BLaER1 (cell line): ENCODE measurements at regions not wholly inside any gene's neighbourhood (a gene's known extent, or its start where the extent isn't known, plus 50 kb on each side); places are given as distances from the start of the nearest gene placed in this dataset.

Source experiments
- H3K27ac ChIP-seq: shearing (Covaris generic); formaldehyde crosslinking; 2 replicates; pipeline ENCODE4 v1.8.1; 2022
- H3K27me3 ChIP-seq: shearing (Covaris generic); formaldehyde crosslinking; 2 replicates; pipeline ENCODE4 v1.8.1; 2022
- H3K36me3 ChIP-seq: shearing (Covaris generic); formaldehyde crosslinking; 2 replicates; pipeline ENCODE4 v1.8.1; 2022
- H3K4me1 ChIP-seq: shearing (Covaris generic); formaldehyde crosslinking; 2 replicates; pipeline ENCODE4 v1.8.1; 2022
- H3K4me2 ChIP-seq: shearing (Covaris generic); formaldehyde crosslinking; 2 replicates; pipeline ENCODE4 v1.8.1; 2022
- H3K4me3 ChIP-seq: shearing (Covaris generic); formaldehyde crosslinking; 2 replicates; pipeline ENCODE4 v1.8.1; 2022
- H3K9ac ChIP-seq: shearing (Covaris generic); formaldehyde crosslinking; 2 replicates; pipeline ENCODE4 v1.8.1; 2022
- H3K9me3 ChIP-seq: shearing (Covaris generic); formaldehyde crosslinking; 2 replicates; pipeline ENCODE4 v1.8.1; 2022
- H4K20me1 ChIP-seq: shearing (Covaris generic); formaldehyde crosslinking; 2 replicates; pipeline ENCODE4 v1.8.1; 2022
- Cebpa-rat ChIP-seq: shearing (Covaris generic); IDR thresholded peaks from 2 replicates; pipeline ENCODE4 v1.8.1; 2022

DNA sequence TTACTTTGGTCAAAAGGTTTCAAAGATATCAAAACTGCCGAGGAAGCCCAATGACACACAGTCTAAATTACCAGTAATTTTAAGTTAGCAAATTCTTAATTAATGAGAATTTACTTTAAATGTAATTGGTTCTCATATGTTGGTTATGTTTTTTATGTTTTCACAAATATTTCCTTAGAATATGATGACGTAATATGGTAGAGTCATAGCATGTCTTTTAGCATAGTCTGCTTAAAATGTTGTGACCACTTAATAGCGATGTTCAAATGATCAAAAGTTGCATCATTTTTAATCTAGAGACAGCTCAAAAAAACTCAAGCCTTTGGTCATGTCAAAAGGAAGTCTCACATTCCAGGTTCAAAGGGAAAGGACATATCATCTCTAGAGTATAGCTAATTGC, 123.3 kb upstream of the ST6GAL2 start:
- no peak overlapping the region for H3K9ac ChIP-seq
- H3K9me3 ChIP-seq: no peaks in the 10 kb centered on the region
- no peaks in the 10 kb centered on the region for H3K27me3 ChIP-seq
- no peak overlapping the region for H3K4me2 ChIP-seq
- H4K20me1 ChIP-seq: no peaks in the 10 kb centered on the region
- no peak for TF ChIP-seq Cebpa-rat
- no peaks in the 10 kb centered on the region for H3K36me3 ChIP-seq
- H3K27ac ChIP-seq: no peak overlapping the region
- no peak overlapping the region for H3K4me3 ChIP-seq
- H3K4me1 ChIP-seq: peaks cover 19% of the 10 kb centered on the region

DNA sequence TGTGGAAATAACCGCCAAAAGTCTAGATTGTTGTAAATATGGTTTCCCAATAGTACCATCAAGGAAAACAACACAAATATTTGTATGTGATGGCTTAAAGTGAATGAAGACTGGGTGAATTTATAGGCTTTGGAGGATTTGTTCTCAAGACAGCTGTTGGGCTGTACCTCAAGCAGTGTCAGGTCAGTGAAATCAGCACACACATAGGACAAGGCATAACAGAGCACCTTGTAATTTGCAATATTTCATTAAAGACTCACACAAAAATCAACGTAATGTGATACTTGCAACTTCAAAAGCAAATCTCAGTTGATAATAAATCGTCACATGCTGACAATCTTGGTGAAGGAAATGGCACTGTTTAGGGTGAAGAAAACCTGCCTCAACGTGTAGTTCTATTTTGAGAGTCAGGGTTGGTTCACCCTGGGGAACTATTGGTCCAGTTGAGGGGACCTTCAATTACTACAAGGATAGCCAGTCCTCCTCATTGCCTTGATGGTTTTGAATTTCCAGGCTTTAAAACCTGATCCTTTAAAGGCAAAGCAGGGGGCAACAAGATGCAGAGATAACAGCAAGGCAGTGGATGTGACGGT, 126.8 kb upstream of the ST6GAL2 start:
- TF ChIP-seq Cebpa-rat: no peak
- Histone ChIP-seq H3K4me1 (peaks cover 4% of the 10 kb centered on the region; the same call in 1 of the 2 replicates), H3K9me3 (no peaks in the 10 kb centered on the region)

DNA sequence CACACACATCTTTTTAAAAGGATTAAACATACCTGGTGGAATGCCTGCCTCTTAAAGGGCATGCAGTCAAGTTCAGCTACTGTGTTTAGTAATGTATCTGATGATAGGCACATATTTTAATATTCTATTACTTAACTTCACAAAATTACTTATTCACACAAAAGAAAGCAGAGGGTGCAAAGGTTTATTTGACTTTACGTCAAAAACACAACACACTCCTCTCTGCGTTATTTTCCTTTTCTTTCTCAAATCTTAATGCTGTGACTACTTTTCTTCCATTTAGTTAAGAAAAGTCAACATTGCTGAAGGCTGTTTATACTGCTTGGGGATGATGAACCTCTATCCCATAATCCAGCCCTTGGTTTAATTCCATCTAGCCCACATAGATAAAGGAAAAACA, 127.9 kb upstream of the ST6GAL2 start:
- no peak overlapping the region for H3K4me3 ChIP-seq
- H3K4me2 ChIP-seq: no peak overlapping the region
- no peaks in the 10 kb centered on the region for H3K27me3 ChIP-seq
- H3K4me1 ChIP-seq: peaks cover under 1% of the 10 kb centered on the region; the same call in 1 of the 2 replicates
- H3K36me3 ChIP-seq: no peaks in the 10 kb centered on the region
- H3K9ac ChIP-seq: no peak overlapping the region
- no peak for TF ChIP-seq Cebpa-rat
- H3K9me3 ChIP-seq: no peaks in the 10 kb centered on the region
- H3K27ac ChIP-seq: no peak overlapping the region
- H4K20me1 ChIP-seq: no peaks in the 10 kb centered on the region

More for the DNA sequence above, 126.8 kb upstream of the ST6GAL2 start:
- no peaks in the 10 kb centered on the region for H4K20me1 ChIP-seq
- H3K4me2 ChIP-seq: no peak overlapping the region
- no peaks in the 10 kb centered on the region for H3K36me3 ChIP-seq
- H3K27me3 ChIP-seq: no peaks in the 10 kb centered on the region
- H3K27ac ChIP-seq: no peak overlapping the region
- H3K4me3 ChIP-seq: no peak overlapping the region
- H3K9ac ChIP-seq: no peak overlapping the region

DNA sequence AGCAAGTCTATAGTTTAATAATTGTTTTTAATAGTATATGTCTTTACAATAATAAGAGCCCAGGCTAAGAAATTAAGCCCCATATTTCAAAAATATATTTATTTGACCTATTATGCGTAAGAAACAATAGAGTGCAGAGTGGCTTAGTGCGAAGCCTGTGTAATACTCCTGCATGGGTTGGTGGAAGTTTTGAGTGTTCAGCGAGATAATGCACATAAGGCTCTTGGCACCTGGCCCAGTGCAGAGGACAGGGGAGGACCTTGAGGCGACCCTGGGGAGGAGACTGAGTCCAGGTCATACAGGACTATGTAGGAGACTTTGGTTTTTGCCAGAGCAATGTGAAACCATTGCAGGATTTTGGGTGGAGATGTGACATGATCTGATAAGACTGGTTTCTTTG, 132.4 kb upstream of the ST6GAL2 start:
- Histone ChIP-seq H3K27ac (no peak overlapping the region), H3K4me3 (no peak overlapping the region), H3K27me3 (no peaks in the 10 kb centered on the region), H3K4me1 (no peaks in the 10 kb centered on the region), H3K9ac (no peak overlapping the region), H3K4me2 (no peak overlapping the region), H3K36me3 (no peaks in the 10 kb centered on the region), H4K20me1 (no peaks in the 10 kb centered on the region), H3K9me3 (no peaks in the 10 kb centered on the region)
- no peak for TF ChIP-seq Cebpa-rat

DNA sequence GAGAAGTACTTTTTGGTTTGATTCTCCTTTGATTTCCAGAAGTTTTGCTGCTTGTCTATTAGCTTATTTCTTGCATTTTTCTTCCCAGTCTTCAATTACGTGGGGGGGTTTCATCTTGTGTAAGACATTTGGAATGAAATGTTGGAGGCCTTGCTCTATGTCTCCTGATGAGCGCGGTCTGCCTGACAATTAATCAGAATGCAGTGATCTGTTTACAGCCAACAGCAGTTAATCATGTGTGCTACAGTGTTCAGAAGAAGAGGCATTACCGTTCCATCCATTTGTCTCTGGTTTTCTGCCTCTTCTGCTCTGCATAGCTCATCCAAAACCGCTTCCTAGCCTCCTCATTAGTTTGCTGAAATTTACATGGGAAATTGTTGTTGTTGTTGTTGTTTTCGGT, 134.4 kb upstream of the ST6GAL2 start:
- H3K4me3 ChIP-seq: no peak overlapping the region
- H3K36me3 ChIP-seq: no peaks in the 10 kb centered on the region
- H3K4me1 ChIP-seq: no peaks in the 10 kb centered on the region
- TF ChIP-seq Cebpa-rat: no peak
- H3K9ac ChIP-seq: no peak overlapping the region
- no peaks in the 10 kb centered on the region for H3K9me3 ChIP-seq
- no peak overlapping the region for H3K4me2 ChIP-seq
- no peak overlapping the region for H3K27ac ChIP-seq
- H3K27me3 ChIP-seq: no peaks in the 10 kb centered on the region
- H4K20me1 ChIP-seq: no peaks in the 10 kb centered on the region

DNA sequence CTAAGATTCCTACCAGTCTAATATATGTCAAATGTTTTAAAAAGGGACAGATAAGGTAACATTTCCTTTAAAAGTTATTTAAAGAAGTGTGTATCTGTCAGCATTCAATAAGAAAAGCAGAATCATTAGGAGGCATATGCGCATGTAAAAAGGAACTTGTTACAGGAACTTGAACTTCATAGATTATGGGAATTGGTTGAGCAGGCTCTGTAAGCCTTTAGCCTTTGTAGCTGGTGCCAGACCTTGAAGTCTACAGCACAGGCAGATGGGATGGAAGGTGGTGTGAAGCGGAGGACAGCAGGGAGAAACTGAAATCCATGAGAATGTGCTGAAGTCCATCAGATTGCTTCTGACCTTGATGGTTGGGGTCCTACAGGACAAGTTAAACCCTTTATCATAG, 138.3 kb upstream of the ST6GAL2 start:
- no peak for TF ChIP-seq Cebpa-rat
- H4K20me1 ChIP-seq: no peaks in the 10 kb centered on the region
- no peaks in the 10 kb centered on the region for H3K9me3 ChIP-seq
- H3K4me1 ChIP-seq: no peaks in the 10 kb centered on the region
- no peak overlapping the region for H3K4me3 ChIP-seq
- H3K27me3 ChIP-seq: no peaks in the 10 kb centered on the region
- H3K27ac ChIP-seq: no peak overlapping the region
- no peak overlapping the region for H3K9ac ChIP-seq
- no peaks in the 10 kb centered on the region for H3K36me3 ChIP-seq
- no peak overlapping the region for H3K4me2 ChIP-seq

DNA sequence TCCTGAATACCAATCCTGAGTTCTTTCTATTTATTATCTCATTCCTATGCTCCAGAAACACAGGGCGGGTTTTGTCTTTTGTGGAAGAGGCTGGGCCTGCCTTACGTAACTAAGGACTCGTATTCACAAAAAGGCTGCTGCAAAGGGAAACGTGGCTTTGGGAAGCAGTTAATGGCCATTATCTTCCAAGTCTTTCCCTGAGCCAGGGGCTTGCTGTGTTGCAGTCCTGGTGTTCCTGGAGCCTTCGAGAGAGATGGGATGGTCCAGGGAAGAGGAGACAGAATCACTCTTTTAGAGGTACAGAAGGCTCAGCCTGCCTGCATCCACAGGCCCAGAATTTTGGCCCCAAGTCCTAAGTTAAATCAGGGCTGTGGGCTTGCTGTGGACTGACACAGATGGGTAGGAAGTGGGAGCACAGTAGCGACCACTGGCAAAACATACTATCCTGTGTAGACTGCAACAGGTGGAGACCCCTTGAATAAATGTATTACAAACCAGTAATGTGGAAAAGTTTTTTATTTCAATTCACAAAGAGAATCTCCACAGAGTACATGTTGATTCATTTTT, 139.4 kb upstream of the ST6GAL2 start:
- H4K20me1 ChIP-seq: no peaks in the 10 kb centered on the region
- no peaks in the 10 kb centered on the region for H3K36me3 ChIP-seq
- TF ChIP-seq Cebpa-rat: no peak
- H3K4me1 ChIP-seq: no peaks in the 10 kb centered on the region
- no peak overlapping the region for H3K27ac ChIP-seq
- no peak overlapping the region for H3K9ac ChIP-seq
- H3K4me3 ChIP-seq: no peak overlapping the region
- no peaks in the 10 kb centered on the region for H3K27me3 ChIP-seq
- H3K4me2 ChIP-seq: no peak overlapping the region
- no peaks in the 10 kb centered on the region for H3K9me3 ChIP-seq

DNA sequence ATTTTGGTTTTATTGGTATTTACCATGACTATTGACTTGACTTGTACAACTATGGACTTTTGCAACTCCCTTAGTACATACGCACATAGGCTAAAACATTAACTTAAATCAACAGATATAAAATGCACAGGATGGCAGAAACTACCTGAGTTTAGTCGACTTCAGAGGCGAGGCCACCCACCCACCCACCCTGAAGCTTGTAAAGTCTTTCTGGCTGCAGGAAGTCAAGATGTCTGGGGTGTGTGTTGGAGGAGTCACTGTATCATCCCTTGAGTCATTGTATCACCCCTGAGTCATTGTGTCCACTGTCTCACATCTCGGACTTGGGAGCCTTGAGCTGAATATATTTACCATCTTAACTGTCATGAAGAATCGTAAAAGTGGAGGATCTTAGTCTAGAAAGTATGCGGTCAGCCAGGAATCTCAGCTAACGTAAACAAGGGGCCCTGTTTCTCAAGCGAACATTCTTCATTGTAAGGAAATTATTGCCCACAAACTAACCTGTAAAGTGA, 140.0 kb upstream of the ST6GAL2 start:
- H3K9me3 ChIP-seq: no peaks in the 10 kb centered on the region
- H3K27me3 ChIP-seq: no peaks in the 10 kb centered on the region
- H3K4me1 ChIP-seq: no peaks in the 10 kb centered on the region
- H4K20me1 ChIP-seq: no peaks in the 10 kb centered on the region
- no peak overlapping the region for H3K4me2 ChIP-seq
- no peaks in the 10 kb centered on the region for H3K36me3 ChIP-seq
- no peak overlapping the region for H3K9ac ChIP-seq
- H3K4me3 ChIP-seq: no peak overlapping the region
- TF ChIP-seq Cebpa-rat: no peak
- no peak overlapping the region for H3K27ac ChIP-seq

DNA sequence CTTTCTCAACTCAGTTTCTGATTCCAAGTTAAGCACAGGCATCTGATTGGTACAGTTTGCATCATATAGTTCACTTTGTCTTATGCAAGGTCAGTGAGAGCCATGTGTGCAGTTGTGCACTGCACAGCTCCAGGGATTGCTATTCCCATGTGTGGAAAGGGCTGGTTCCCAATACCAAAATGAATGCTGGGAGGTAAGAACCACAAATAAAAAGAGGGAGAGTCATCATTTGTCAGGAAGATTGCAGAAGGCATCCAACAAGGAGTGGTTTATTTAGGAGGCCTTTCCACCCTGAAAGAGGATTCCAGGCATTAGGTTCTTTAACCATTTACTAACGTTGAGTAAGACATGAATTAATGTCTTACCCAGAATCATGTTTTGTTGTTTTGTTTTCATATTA, 141.2 kb upstream of the ST6GAL2 start:
- TF ChIP-seq Cebpa-rat: no peak
- H3K27me3 ChIP-seq: no peaks in the 10 kb centered on the region
- no peak overlapping the region for H3K4me3 ChIP-seq
- H3K4me1 ChIP-seq: no peaks in the 10 kb centered on the region
- H3K9me3 ChIP-seq: no peaks in the 10 kb centered on the region
- no peaks in the 10 kb centered on the region for H4K20me1 ChIP-seq
- no peaks in the 10 kb centered on the region for H3K36me3 ChIP-seq
- H3K27ac ChIP-seq: no peak overlapping the region
- no peak overlapping the region for H3K4me2 ChIP-seq
- H3K9ac ChIP-seq: no peak overlapping the region

DNA sequence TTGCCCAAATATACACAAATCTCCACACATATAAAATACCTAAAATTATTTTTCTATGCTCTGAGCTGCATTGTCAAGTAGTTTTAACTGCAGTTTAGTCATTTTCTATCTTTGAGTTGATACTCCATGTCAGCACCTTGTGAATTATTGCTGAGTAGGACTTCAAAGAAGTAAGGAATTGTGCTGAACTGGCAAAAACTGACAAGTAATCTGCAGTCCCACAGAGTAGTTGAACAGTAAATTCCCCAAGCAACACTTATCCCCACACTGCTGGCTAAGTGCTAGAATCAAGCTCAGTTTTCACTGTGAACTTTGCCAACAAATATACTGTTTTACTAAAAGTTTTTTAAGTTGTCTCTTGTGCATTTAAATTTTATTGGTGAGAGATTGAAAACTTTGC, 141.8 kb upstream of the ST6GAL2 start:
- no peak overlapping the region for H3K9ac ChIP-seq
- H3K27ac ChIP-seq: no peak overlapping the region

More for the DNA sequence above, 141.8 kb upstream of the ST6GAL2 start:
- TF ChIP-seq Cebpa-rat: no peak
- Histone ChIP-seq H3K4me3 (no peak overlapping the region), H3K9me3 (no peaks in the 10 kb centered on the region), H4K20me1 (no peaks in the 10 kb centered on the region), H3K27me3 (no peaks in the 10 kb centered on the region), H3K36me3 (no peaks in the 10 kb centered on the region), H3K4me2 (no peak overlapping the region), H3K4me1 (no peaks in the 10 kb centered on the region)
